GM18505 (cell line): ENCODE measurements at regions not wholly inside any gene's neighbourhood (a gene's known extent, or its start where the extent isn't known, plus 50 kb on each side); places are given as distances from the start of the nearest gene placed in this dataset.

Source experiments
- ATAC-seq: cut with Tn5 transposase; IDR thresholded peaks from one replicate; pipeline ENCODE4 v1.9.1; 2021; ENCODE audit not compliant: unreplicated experiment
- POLR2A ChIP-seq: IDR thresholded peaks from 4 replicates; pipeline ENCODE4 v1.6.1; 2011; ENCODE audit warnings: borderline replicate concordance; ENCODE audit not compliant: insufficient read depth, insufficient read length; ENCODE audit errors: extremely low read depth

- no peak for TF ChIP-seq POLR2A
- ATAC-seq: no peak
Measured at GRCh38 chr5:11958321-11958720, 54.1 kb upstream of the CTNND2 start.

- no peak for TF ChIP-seq POLR2A
- ATAC-seq: no peak
Measured at GRCh38 chr5:11955331-11955730, 51.1 kb upstream of the CTNND2 start.
